ENCODE measurements at regions not wholly inside any gene's neighbourhood (a gene's known extent, or its start where the extent isn't known, plus 50 kb on each side); places are given as distances from the start of the nearest gene placed in this dataset.
A peak's percentile ranks its signal among the peaks of the same experiment; 100 is the strongest.
"Not testable (repeated sequence)": the region's sequence is repeated elsewhere in the genome, so short reads cannot be mapped to it uniquely, and the experiment has no call there.

- no peak for DNase-seq
These were observed 50.2 kb upstream of the CPNE4 start for GRCh38 chr3:132084982-132085381.

- DNase-seq, result no peak
These were observed 52.5 kb upstream of the CPNE4 start for GRCh38 chr3:132087356-132087755.

- no peak for DNase-seq
These were observed 53.5 kb upstream of the CPNE4 start for GRCh38 chr3:132088291-132088690.

DNA sequence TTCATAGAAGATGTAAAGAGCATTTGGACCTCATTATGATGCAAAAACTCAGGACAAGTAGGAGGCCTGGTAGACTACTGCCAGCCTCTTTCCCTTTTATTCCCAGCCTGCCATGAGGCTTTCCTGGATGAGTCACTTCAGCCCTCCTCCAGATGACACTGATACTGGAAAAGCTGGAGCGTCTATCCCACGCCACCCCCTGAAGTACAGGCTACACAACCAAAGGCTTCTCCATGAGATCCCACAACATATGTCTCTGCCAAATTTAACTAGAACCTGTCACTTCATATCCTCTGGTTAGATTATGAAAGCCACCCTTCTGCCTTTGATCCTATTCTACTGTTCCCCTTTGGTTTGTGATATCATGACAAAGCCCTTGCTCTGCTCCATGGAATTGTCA, 56.1 kb upstream of the CPNE4 start:
- DNase-seq, result no peak

DNA sequence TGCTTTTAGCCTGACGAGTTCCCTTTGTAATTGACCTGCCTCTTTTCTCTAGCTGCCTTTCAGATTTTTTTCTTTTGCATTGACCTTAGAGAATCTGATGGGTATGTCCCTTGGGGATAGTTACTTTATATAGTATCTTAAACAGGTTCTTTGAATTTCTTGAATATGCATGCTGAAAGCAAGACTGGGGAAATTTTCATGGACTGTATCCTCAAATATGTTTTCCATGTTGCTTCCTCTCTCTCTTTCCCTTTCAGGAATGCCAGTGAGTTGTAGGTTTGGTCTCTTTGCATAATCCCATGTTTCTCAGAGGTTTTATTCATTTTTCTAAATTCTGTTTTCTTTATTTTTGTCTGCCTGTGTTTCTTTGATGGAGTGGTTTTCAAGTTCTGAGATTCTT, 81.8 kb upstream of the CPNE4 start:
- DNase-seq, result no peak

- no peak for DNase-seq
These were observed 82.8 kb upstream of the CPNE4 start for GRCh38 chr3:132117642-132118041.

DNA sequence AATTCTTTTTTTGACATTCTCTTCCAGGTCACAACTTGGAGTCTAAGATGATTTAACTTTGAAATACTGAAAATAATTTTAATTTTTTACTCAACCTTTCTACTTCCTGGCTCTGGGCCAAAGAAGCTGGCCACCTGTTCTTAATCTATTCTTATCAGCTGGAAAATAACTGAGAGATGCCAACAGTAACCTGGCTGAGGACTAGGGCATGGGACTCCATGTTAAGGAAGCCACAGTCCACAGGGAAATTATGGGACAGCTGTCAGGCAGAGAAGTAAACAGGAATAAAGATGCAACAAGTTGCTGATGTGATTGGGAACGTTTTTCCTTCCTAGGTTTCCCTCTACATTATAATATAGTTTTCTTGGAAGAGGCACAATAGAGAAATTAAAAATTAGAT, 84.7 kb upstream of the CPNE4 start:
- DNase-seq, result no peak

- no peak for DNase-seq
These were observed 89.3 kb upstream of the CPNE4 start for GRCh38 chr3:132124096-132124495.

GRCh38 chr3:132124651-132125284, 90.0 kb upstream of the CPNE4 start:
- DNase-seq, result no peak

GRCh38 chr3:132134611-132135010, 99.8 kb upstream of the CPNE4 start:
- no peak for DNase-seq

- no peak for DNase-seq
These were observed 101.0 kb upstream of the CPNE4 start for GRCh38 chr3:132135628-132136333.

DNA sequence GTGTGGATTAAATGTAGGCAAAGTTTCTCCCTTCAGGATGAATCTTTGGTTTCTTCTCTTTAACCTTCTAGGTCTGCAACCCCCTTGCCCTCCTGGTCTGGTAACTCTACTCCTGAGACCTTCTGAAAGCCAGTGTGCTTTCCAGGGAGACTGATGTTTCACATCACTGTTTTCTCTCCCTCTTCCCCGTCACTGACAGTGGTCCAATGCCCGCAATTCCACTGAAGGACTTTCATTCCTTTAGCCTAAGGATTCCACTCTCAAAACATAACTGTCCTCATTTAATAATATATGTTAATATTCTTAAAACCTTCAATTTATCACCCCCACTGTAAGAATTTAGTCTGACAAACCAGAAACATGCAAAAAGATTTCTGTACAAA, 101.5 kb upstream of the CPNE4 start:
- DNase-seq, result no peak

GRCh38 chr3:132136902-132137301, 102.1 kb upstream of the CPNE4 start:
- not testable (repeated sequence) for DNase-seq

- no peak for DNase-seq
These were observed 111.0 kb upstream of the CPNE4 start for GRCh38 chr3:132145833-132146232.

- DNase-seq, result no peak
These were observed 119.8 kb upstream of the CPNE4 start for GRCh38 chr3:132154619-132155018.

DNA sequence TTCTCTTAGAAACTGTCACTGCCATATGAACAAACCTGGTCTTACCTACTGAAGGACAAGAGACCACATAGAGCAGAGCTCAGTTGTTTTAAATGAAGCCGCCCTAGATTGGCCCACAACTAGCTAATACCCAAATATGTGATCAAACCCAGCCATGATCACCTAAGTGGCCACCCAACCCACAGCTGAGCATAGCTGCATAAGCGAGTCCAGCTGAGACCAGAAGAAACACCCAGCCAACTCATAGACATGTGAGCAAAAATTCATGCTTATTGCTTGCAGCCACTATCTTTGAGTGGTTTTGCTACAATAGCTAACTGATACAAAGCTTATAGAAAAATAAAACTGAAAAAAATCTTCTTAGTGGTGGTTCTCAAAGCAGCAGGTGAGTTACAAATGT, 124.3 kb upstream of the CPNE4 start:
- DNase-seq, result no peak

DNA sequence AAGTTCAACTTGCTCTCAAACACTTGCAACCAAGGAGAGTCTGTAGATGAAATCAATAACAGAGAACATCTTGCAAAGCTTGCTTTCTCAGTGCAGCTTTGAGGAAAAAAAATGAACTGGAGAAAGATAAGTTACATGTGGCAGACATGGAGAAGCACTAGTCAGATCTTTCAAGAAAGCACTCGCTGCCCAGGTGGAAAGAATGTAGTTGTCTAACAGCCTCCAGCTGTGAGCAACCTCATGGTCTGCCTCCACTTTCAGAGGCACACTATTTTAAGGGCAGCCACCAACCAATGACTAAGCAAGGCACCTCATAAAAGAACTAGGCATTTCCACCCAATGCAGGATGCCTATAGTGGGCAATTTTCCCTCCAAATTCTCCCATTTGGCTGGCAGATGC, 125.4 kb upstream of the CPNE4 start:
- DNase-seq, result no peak

DNA sequence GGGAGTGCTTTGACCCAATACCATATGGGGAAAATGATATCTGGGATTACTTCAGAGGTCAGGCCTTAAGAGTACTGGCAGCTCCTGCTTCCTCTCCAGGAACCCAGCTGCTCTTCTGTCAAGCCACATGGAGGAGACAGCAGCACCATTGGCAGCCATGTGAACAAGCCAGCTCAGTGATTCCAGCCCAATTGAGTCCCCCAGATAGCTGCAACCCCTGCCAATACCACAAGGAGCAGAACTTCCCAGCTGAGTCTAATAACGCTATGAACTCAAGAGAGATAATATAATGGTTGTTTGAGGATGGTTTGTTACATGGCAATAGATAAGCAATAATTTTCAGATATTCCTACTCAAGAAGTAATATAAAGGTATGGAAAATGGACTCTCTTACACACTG, 126.8 kb upstream of the CPNE4 start:
- no peak for DNase-seq

- DNase-seq, result no peak
These were observed 129.8 kb upstream of the CPNE4 start for GRCh38 chr3:132164469-132165092.

- DNase-seq, result no peak
These were observed 133.1 kb upstream of the CPNE4 start for GRCh38 chr3:132167870-132168269.

- no peak for DNase-seq
These were observed 139.7 kb upstream of the CPNE4 start for GRCh38 chr3:132174500-132174899.

- DNase-seq, result peak; percentile 88
These were observed 136.8 kb upstream of the ACP3 start for GRCh38 chr3:132180337-132180791.

DNA sequence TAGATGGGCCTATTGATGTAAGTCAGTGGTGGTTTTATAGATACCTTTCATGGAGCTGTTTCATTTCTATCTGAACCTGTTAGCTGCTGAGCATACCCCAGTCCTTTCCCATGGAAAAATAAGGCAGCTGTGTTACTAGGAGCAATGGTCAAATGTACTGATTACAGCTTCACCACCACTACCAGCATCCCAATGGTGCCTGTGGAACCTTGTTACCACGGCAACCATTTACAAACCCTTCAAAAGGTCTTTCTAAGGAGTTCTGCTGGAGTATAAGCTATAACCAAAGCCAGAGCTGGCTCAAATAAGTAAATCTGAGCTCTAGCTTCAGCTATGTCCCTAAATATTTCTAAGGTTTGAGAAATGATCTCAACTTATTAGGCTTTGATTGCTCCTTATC, 133.4 kb upstream of the ACP3 start:
- DNase-seq, result peak; percentile 15

GRCh38 chr3:132187746-132188145, 129.5 kb upstream of the ACP3 start:
- no peak for DNase-seq
